HAP-1 (cell line): ENCODE measurements at regions not wholly inside any gene's neighbourhood (a gene's known extent, or its start where the extent isn't known, plus 50 kb on each side); places are given as distances from the start of the nearest gene placed in this dataset.
A peak's percentile ranks its signal among the peaks of the same experiment; 100 is the strongest.
"Not testable (repeated sequence)": the region's sequence is repeated elsewhere in the genome, so short reads cannot be mapped to it uniquely, and the experiment has no call there.

Source experiments
- DNase-seq, 2 experiments: peaks; one replicate each; pipeline ENCODE4 v3.0.0-alpha.2; 2016 to 2020; ENCODE audit warnings: low spot score in 2 of 2
- H3K27me3 ChIP-seq: fragments of 250-450 bp; sonication (Bioruptor Pico); 2 replicates; pipeline ENCODE4 v1.5.1; 2020; ENCODE audit warnings: low read depth, mild to moderate bottlenecking, moderate library complexity
- H3K36me3 ChIP-seq: fragments of 250-450 bp; sonication (Bioruptor Pico); replicated peaks from 2 replicates; pipeline ENCODE4 v1.5.1; 2020; ENCODE audit warnings: mild to moderate bottlenecking
- H3K4me1 ChIP-seq: fragments of 250-450 bp; sonication (Bioruptor Pico); 2 replicates; pipeline ENCODE4 v1.5.1; 2020; ENCODE audit warnings: mild to moderate bottlenecking
- H3K4me3 ChIP-seq: fragments of 250-450 bp; sonication (Bioruptor Pico); 2 replicates; pipeline ENCODE4 v1.5.1; 2020; ENCODE audit warnings: mild to moderate bottlenecking, moderate library complexity
- H3K9me3 ChIP-seq: fragments of 250-450 bp; sonication (Bioruptor Pico); 2 replicates; pipeline ENCODE4 v1.5.1; 2020; ENCODE audit warnings: mild to moderate bottlenecking, moderate library complexity
- in situ Hi-C: fragments of 300-500 bp; cut with MboI; formaldehyde crosslinking; loops from 3 replicates; pipeline ENCODE4 v1.14.3; 2020; ENCODE audit warnings: low sequenced_read_pairs, inconsistent platforms, mixed read lengths

DNA sequence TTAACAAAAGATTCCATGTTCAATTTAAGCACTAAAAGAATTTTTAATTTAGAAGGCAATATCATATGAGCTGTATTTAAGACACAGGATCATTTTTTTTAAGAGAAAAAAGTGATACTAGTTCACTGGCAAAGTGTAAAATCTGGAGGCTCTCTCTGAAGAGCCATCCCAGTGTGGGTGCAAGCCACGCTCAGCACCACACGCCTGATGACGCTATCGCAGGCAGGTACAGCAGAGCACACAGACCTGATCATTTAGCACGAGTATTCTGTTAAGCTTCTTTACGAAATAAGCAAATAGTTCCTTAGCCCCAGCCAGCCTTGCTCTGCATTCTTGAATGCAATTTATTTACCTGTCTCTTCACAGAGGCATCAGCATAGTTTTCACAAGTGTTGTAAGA, 198.6 kb downstream of the SIPA1L2 start:
- no peaks in the 10 kb centered on the region for H3K36me3 ChIP-seq
- no peak overlapping the region for H3K4me3 ChIP-seq
- no peaks in the 10 kb centered on the region for H3K9me3 ChIP-seq
- no peaks in the 10 kb centered on the region for H3K27me3 ChIP-seq
- in situ Hi-C loops, result no loop called here
- peaks cover 26% of the 10 kb centered on the region for H3K4me1 ChIP-seq
- no peak for DNase-seq

DNA sequence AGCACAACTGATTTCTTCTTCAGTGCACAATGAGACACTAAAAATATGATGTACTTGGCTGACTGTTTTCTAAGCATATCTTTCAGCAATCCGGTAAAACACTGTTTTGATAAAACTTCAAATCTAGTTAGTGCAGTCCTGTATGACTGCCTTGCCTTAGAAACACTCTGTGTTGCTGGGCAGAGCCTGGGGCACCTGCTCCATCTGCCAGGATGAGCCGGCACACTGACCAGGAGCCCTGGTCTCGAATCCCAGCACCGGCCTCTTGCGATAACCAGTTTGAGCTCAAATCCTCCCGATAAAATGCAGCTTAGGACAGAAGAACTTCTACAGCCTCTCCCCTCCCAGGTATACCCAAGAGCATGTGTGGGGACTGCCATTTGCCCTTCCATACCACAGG, 199.5 kb downstream of the SIPA1L2 start:
- no peak for DNase-seq
- peaks cover 32% of the 10 kb centered on the region for H3K4me1 ChIP-seq
- H3K36me3 ChIP-seq, result no peaks in the 10 kb centered on the region
- H3K27me3 ChIP-seq, result no peaks in the 10 kb centered on the region
- no peaks in the 10 kb centered on the region for H3K9me3 ChIP-seq
- in situ Hi-C loops, result no loop called here
- no peak overlapping the region for H3K4me3 ChIP-seq

DNA sequence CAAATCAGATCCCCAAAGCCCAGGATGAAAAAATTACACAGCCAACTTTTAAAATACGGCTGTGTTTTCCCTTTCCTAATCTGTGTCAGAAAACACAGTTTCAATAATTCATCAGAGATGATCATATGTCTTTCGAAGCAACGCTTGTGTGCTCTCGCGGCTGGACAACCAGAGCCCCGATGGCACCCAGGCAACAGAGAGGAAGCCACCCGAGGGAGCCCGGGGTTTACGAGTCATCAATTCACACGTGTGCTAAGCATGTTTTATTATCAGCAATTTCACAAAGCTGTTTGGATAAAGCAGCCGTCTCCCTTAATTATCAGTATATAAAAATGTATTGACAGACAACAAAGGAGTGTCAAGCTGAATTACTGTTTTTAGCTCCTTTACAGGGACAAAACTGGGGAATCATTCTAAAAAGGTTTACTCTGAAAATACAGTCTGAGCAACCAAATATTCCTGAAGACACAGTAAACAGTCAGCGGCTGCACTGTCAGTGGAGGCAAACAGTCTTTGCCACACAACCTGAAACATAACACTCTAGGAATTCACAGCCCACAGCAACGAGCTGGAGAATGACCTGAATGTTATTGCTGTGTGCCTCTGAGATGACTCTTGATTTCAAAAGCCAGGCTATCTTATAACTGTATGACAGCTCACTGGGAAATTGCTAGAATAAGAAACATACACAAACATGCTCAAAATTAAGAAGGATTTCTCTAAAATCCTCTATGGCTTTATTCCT, 201.0 kb downstream of the SIPA1L2 start:
- H3K4me3 ChIP-seq, result no peak overlapping the region
- no peaks in the 10 kb centered on the region for H3K9me3 ChIP-seq
- H3K4me1 ChIP-seq, result peaks cover 34% of the 10 kb centered on the region
- H3K27me3 ChIP-seq, result no peaks in the 10 kb centered on the region
- DNase-seq, result no peak
- H3K36me3 ChIP-seq, result no peaks in the 10 kb centered on the region
- in situ Hi-C loops, result no loop called here

DNA sequence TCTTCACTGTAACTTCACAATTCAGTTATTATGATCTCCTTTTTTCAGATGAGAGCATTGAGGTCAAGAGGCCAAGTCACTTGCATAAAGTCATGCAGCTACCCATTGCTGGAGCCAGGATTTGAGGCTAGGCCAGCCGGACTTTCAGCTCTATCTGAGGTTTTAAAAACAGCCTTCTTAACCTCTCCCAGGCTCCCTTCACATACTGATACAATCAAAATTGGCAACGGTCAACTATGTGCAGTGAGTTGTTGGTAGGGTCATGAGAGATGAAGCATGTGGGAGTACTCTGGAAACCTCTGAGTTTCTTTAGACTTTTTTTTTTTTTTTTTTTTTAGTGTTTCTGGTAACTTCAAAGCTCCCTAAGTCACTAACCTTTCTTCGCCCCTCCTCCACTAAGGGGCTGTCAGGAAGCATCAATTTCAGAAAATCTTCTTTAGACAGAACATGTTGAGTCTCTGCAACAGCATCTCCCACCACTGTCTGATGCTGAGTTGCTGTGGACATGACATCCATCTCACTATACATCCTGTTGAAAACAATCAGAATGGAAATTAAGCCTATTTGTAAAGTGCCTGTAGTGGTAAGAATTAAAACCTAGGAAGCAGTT, 201.8 kb downstream of the SIPA1L2 start:
- DNase-seq, result no peak
- Histone ChIP-seq H3K4me3 (no peak overlapping the region), H3K36me3 (no peaks in the 10 kb centered on the region), H3K9me3 (no peaks in the 10 kb centered on the region), H3K4me1 (peaks cover 41% of the 10 kb centered on the region), H3K27me3 (no peaks in the 10 kb centered on the region)
- in situ Hi-C loops, result no loop called here

DNA sequence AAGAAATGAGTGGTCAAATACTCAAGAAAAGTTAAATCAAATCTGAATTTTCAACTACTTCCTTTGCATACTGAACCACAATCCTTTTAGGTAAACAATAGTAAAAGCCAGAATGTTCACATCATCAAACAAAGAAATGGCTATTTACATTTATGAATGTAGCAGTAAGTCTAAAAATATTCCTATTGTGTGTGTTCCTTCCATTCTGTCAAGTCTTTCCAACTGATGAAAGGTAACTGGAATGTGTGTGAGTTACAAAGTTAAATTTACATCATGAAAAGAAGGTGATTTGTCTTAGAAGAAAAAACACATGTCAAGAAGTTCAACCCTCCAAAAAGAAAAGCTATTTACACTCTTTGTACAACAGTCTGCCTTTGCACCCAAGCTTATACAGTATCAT, 203.1 kb downstream of the SIPA1L2 start:
- H3K27me3 ChIP-seq, result no peaks in the 10 kb centered on the region
- H3K4me1 ChIP-seq, result peaks cover 41% of the 10 kb centered on the region
- H3K36me3 ChIP-seq, result no peaks in the 10 kb centered on the region
- H3K9me3 ChIP-seq, result no peaks in the 10 kb centered on the region
- in situ Hi-C loops, result no loop called here
- DNase-seq, result peak in 1 of 2 experiments; percentile 86
- no peak overlapping the region for H3K4me3 ChIP-seq

DNA sequence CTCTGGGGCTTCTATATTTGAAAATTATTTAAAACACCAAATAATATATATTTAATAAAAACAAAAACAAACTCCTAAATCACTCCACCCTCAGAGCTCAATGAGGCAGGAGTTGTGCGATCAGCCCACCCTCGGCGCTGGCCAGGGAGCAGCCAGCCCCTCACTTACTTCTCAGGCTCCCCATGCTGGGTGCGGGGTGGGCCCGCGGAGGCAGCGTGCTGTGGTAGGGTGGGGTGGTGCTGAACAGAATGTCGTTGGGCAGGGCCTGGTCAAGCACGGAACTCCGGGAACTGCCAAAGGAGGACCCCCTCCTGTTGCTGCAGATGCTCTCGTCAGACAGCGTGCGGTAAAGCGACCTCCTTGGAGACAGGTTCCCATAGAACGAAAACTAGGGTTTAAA, 204.5 kb downstream of the SIPA1L2 start:
- Histone ChIP-seq H3K9me3 (no peaks in the 10 kb centered on the region), H3K4me3 (no peak overlapping the region), H3K27me3 (no peaks in the 10 kb centered on the region), H3K36me3 (no peaks in the 10 kb centered on the region), H3K4me1 (peaks cover 41% of the 10 kb centered on the region)
- in situ Hi-C loops, result no loop called here
- DNase-seq, result no peak

DNA sequence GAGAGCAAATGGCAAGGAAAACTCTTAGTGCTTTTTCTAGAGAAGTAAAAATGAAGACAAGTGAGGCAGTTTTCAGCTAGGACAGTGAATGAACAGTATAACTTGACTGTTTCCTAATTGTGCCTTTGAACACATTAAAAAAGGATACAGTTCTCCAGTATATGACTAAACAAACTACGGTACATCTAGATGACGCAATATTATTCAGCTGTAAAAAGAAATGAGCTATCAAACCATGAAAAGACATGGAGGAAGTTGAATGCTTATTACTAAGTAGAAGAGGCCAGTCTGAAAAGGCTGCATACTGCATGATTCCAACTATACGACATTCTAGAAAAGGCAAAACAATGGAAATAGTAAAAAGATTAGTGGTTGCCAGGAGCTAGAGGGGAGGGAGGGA, 206.3 kb downstream of the SIPA1L2 start:
- Histone ChIP-seq H3K36me3 (no peaks in the 10 kb centered on the region), H3K4me3 (no peak overlapping the region), H3K4me1 (peaks cover 36% of the 10 kb centered on the region), H3K27me3 (no peaks in the 10 kb centered on the region), H3K9me3 (no peaks in the 10 kb centered on the region)
- peak in 1 of 2 experiments; percentile 12 for DNase-seq
- in situ Hi-C loops, result no loop called here

DNA sequence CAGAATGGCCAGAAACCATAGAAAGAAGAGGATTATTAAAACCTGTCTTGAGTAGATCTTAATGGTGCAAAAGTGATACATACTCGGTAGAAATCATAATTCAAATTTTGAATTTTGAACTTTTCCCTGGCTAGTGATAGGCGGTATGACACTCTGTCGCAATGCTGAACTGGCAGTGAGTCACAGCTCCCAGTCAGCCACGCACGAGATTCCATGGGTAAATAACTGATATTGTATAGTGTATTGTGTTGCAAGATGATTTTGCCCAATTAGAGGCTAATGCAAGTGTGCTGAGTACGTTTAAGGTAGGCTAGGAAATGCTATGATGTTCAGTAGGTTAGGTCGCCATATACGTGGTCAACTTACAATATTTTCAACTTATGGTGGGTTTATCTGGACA, 207.0 kb downstream of the SIPA1L2 start:
- no peaks in the 10 kb centered on the region for H3K36me3 ChIP-seq
- no peaks in the 10 kb centered on the region for H3K9me3 ChIP-seq
- H3K27me3 ChIP-seq, result no peaks in the 10 kb centered on the region
- in situ Hi-C loops, result no loop called here
- no peak for DNase-seq
- peaks cover 31% of the 10 kb centered on the region for H3K4me1 ChIP-seq
- no peak overlapping the region for H3K4me3 ChIP-seq

DNA sequence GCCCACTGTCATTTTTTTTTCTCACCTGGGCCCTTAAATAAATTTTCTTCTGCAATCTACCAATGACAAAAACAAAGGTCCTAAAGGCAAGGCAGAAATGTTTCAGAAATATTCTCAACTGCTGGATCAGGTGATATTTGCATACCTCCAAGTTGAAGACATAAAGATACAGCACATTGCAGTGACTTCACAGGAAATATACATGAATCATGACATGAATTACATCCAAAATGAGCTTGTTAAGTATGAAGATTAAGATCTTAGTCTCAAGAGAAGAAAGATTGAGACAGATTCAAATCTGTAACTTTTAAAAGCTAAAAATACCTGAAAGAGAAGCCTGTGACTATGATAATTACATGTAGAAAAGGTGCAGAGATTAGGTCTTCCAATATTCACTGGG, 207.8 kb downstream of the SIPA1L2 start:
- no peak for DNase-seq
- in situ Hi-C loops, result no loop called here
- H3K4me3 ChIP-seq, result no peak overlapping the region

DNA sequence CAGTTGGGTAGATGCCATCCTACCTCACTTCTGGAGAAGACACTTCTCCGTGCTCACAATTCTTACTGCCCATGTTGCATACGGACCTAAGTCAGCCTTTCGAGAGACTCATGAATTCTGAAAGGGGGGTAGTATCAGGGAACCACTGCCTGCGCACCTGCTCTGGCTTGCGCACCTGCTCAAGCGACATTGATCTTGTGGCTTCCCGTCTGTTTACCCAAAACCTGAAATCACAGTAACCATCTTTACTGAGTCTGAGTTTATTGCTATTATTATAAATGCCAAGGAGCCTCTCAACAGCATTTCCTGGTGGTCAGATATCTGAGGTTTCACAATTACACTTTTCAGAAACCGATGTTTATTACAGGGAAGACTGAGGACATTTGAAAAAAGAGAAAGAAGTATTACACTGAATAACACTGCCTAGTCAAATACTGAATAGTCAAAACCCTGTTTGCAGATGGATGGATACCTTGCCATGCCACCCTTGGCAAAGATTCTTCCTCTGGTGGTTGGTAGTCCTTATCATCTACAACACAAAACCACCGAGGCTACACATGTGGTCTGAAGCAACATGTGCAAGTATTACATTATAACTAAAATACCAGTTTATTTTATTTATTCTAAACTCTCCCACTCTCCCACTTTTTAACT, 208.7 kb downstream of the SIPA1L2 start:
- Histone ChIP-seq H3K36me3 (no peaks in the 10 kb centered on the region; the same call in 1 of the 2 replicates), H3K27me3 (no peaks in the 10 kb centered on the region), H3K4me1 (peaks cover 17% of the 10 kb centered on the region), H3K4me3 (no peak overlapping the region), H3K9me3 (no peaks in the 10 kb centered on the region)
- in situ Hi-C loops, result no loop called here
- DNase-seq, result no peak

More for the DNA sequence above, 207.8 kb downstream of the SIPA1L2 start:
- Histone ChIP-seq H3K36me3 (no peaks in the 10 kb centered on the region; the same call in 1 of the 2 replicates), H3K9me3 (no peaks in the 10 kb centered on the region), H3K4me1 (peaks cover 23% of the 10 kb centered on the region), H3K27me3 (no peaks in the 10 kb centered on the region)

DNA sequence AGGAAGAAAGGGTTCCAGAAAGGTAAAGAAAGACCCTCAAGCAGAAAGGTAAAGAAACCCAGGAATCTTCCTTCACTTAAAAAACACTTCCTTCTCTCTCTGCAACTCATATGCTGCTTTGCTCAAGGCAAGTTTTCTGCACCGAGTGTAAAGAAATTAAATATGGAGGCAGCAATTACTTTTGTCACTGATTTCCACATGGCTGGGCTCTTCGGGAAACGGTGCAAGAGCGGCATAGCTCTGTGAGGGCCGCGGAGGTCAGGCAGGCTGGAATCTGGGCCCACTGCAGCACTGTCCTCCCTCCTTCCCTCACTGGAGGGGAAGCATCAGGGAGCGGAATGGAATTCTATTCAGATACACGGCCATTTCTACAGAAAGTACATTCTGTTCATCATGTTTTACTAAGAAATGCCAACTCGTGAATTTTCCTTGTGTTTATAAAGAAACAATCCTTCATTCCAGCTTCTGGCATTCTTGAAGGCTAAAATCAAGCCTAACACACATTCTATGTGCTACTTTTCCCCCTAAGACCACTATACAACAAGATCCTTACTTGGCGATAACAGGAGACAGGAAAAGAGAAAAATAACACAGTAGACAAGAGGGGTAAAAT, 212.2 kb downstream of the SIPA1L2 start:
- Histone ChIP-seq H3K9me3 (no peaks in the 10 kb centered on the region), H3K27me3 (no peaks in the 10 kb centered on the region), H3K4me3 (no peak overlapping the region), H3K36me3 (peaks cover 4% of the 10 kb centered on the region), H3K4me1 (peaks cover 2% of the 10 kb centered on the region; the same call in 1 of the 2 replicates)
- DNase-seq, result no peak
- in situ Hi-C loops, result no loop called here

DNA sequence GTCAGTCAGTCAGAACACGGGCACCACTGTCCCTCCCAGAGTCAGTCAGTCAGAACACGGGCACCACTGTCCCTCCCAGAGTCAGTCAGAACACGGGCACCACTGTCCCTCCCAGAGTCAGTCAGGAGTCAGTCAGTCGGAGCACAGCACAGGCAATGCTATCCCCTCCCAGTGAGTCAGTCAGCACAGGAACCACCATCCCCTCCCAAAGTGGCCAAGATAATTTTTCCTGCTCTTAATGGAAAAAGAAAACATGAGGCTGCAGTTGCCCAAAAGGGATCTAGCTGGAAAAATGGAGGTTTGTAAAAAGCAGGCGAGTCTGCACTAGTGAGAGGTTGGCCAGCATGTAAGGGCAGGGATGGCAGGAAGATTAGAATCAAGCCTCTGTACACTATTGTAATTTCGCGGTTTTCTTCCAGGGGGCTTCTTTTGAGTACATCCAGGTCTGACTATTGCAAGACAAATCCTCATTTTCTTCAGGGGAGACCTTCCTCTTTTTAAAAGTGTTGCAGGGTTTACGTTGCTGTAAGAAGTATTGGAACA, 213.8 kb downstream of the SIPA1L2 start:
- DNase-seq, result no peak
- Histone ChIP-seq H3K27me3 (no peaks in the 10 kb centered on the region), H3K4me1 (peaks cover 2% of the 10 kb centered on the region; the same call in 1 of the 2 replicates), H3K36me3 (peaks cover 4% of the 10 kb centered on the region), H3K4me3 (no peak overlapping the region), H3K9me3 (no peaks in the 10 kb centered on the region)
- in situ Hi-C loops, result no loop called here

DNA sequence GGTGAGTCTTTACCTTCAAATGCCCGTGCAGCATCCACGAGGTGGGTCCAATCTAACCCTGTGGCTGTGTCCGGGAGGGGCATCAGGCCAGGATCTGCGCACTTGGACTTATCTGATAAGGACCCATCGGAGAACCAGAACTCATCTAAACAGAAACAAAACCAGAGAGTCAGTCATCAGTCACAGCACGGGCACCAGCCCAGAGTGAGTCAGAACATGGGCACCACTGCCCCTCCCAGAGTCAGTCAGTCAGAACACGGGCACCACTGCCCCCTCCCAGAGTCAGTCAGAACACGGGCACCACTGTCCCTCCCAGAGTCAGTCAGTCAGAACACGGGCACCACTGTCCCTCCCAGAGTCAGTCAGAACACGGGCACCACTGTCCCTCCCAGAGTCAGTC, 214.5 kb downstream of the SIPA1L2 start:
- H3K36me3 ChIP-seq, H3K4me3 ChIP-seq, in situ Hi-C loops, H3K4me1 ChIP-seq, H3K9me3 ChIP-seq, H3K27me3 ChIP-seq, DNase-seq: not testable (repeated sequence)

DNA sequence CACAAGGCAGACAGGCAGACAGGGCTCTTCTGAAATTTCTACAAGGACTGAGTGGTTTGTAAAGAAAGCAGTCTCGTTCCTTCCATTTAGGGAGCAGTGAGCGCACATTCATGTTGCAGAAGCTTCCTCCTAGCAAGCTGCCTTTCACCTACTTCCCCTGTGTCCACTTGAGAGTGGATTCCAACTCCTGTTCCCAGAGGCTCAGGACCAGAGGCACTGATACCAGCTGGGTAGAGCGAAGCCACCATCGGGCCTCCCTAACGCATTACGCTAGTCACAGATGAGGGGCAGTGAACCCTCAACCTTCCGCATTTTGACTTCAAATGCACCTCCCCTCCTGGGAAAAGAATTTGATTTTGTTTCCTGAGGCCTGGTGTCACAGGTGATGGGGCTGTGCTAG, 215.8 kb downstream of the SIPA1L2 start:
- Histone ChIP-seq H3K4me3 (no peak overlapping the region), H3K9me3 (no peaks in the 10 kb centered on the region), H3K36me3 (peaks cover 4% of the 10 kb centered on the region), H3K27me3 (no peaks in the 10 kb centered on the region), H3K4me1 (peaks cover 2% of the 10 kb centered on the region; the same call in 1 of the 2 replicates)
- in situ Hi-C loops, result no loop called here
- no peak for DNase-seq
